HFF-Myc (cell line): ENCODE measurements at regions not wholly inside any gene's neighbourhood (a gene's known extent, or its start where the extent isn't known, plus 50 kb on each side); places are given as distances from the start of the nearest gene placed in this dataset.

Experiments used
- DNase-seq: peaks from one replicate; pipeline ENCODE4 v3.0.0-alpha.2; 2011; ENCODE audit warnings: low read depth; ENCODE audit errors: extremely low read depth
- H3K4me3 ChIP-seq: replicated peaks from 2 replicates; pipeline ENCODE4 v1.5.1; 2011; ENCODE audit warnings: low read depth, mild to moderate bottlenecking, control low read depth, low read length
- TF ChIP-seq, protein P1 (sequence below): IDR thresholded peaks from 2 replicates; pipeline ENCODE4 v1.5.1; 2012; ENCODE audit warnings: mild to moderate bottlenecking, low read depth, low read length, control low read depth; ENCODE audit errors: missing control alignments

DNA sequence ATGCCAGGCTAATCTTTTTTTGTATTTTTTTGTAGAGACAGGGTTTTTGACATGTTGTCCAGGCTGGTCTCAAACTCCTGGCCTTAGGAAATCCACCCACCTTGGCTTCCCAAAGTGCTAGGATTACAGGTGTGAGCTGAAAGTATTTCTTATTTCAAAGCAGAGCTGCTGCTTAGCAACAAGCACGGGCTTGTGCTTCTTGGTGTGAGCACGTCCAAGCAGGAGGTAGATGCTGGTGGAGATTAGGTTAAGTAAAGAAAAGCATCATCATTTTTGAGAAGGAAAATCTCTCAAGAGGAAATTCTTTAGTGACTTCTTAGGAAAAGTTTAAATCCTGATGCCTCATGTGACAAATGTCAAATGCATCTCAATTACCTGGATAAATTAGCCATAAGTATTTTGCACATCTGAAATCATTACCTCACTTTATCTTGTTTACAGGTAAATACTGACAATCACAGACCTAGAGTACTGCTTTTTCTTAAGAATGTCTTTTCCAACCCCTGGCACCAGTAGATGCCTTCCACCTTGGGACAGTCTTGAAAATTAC is 431.8 kb upstream of the FZD8 start:
- H3K4me3 ChIP-seq = no peak overlapping the region
- TF ChIP-seq, protein P1, sequence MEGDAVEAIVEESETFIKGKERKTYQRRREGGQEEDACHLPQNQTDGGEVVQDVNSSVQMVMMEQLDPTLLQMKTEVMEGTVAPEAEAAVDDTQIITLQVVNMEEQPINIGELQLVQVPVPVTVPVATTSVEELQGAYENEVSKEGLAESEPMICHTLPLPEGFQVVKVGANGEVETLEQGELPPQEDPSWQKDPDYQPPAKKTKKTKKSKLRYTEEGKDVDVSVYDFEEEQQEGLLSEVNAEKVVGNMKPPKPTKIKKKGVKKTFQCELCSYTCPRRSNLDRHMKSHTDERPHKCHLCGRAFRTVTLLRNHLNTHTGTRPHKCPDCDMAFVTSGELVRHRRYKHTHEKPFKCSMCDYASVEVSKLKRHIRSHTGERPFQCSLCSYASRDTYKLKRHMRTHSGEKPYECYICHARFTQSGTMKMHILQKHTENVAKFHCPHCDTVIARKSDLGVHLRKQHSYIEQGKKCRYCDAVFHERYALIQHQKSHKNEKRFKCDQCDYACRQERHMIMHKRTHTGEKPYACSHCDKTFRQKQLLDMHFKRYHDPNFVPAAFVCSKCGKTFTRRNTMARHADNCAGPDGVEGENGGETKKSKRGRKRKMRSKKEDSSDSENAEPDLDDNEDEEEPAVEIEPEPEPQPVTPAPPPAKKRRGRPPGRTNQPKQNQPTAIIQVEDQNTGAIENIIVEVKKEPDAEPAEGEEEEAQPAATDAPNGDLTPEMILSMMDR = no peak
- DNase-seq = no peak

DNA sequence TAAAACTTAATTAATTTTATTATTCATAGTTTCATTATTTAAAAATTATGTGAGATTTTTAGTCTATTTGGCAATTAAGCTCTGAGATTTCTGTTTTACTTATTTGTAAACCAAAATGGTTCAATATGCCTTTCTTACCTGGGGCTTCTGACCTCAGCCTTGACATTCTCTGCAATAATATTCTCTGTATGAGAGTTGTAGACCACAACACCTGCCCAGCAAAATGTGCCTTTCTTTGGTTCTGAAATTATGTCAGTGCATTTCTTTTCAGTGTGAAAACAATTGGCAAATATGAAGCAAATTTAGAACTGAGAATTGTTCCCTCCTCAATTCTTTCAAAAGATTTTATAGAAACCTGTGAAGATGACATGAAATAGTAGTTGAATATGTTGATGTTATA is 426.4 kb upstream of the FZD8 start:
- no peak for DNase-seq
- no peak overlapping the region for H3K4me3 ChIP-seq
- TF ChIP-seq, protein P1 = no peak

DNA sequence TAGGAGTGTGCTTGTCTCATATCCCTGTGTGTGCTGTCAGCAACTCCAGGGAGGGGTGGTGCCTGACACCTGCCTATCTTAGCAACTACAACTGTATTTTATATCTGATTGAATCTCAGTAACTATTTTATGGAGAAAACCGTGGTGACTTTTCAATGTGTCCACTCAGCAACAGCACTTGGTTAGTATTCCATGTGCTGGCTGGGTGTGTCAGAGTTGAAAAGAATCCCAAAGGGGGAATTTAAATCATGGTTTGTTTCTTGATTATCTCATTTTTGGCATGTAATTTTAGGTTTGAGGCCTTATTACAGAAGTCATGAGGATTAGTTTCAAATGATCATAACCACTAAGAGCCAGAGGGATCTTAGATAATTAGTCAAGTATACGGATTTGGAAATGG is 425.7 kb upstream of the FZD8 start:
- DNase-seq = no peak
- TF ChIP-seq, protein P1 = no peak
- no peak overlapping the region for H3K4me3 ChIP-seq

DNA sequence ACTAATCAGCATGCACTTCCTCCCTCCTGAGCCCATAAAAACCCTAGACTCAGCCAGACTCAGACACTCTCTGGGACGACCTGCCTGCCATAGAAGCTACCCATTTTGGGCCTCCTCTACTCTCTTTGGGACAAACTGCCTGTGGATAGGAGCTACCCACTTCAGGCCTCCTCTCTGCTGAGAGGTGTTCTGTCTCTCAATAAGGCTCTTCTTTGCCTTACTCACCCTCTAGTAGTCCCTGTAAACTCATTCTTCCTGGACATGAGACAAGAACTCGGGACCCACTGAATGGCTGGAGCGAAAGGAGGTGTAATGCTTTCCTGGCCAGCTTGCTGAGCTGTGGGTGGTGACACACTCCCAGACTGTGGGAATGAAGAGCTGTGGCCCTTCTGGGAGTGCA is 424.8 kb upstream of the FZD8 start:
- no peak overlapping the region for H3K4me3 ChIP-seq
- TF ChIP-seq, protein P1 = no peak
- DNase-seq = no peak

DNA sequence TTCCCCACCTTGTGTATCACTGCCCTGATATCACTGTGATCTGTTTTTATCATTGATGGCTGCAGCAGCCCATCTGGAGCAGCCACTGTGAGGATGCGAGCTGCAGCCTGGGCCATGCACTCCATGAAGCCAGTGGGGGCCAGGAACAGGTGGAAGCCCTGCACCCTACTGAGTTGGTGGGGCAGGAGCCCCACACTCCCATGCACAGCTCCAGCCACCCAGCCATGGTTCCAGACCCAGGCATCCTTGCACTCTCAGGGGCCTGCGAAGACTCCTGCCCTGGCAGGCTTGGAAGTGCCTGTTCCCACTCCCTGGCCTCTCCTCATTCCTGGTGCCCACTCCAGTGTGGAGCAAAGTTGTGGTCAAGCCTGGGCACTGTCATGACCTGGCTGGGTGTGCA is 424.0 kb upstream of the FZD8 start:
- no peak for DNase-seq
- TF ChIP-seq, protein P1 = no peak
- H3K4me3 ChIP-seq = no peak overlapping the region

DNA sequence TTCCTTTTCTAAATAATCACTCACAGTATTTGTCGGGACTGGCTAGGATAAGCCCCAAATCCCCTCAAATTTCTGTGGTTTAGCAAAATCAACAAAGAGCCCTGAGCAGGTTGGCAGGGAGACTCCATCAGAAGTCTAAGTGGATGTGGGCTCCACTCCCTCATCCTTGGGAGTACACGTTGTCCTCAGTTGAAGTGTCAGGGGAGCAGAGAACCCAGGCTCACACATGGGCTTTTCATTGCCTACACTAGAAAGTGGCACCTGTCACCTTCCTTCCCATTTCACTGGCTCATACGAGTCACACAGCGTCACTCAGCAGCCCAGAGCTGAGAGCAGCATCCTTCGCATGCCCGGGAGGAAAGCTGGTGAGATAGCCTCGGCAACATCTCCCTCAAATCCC is 421.3 kb upstream of the FZD8 start:
- DNase-seq = no peak
- H3K4me3 ChIP-seq = no peak overlapping the region
- TF ChIP-seq, protein P1 = no peak

DNA sequence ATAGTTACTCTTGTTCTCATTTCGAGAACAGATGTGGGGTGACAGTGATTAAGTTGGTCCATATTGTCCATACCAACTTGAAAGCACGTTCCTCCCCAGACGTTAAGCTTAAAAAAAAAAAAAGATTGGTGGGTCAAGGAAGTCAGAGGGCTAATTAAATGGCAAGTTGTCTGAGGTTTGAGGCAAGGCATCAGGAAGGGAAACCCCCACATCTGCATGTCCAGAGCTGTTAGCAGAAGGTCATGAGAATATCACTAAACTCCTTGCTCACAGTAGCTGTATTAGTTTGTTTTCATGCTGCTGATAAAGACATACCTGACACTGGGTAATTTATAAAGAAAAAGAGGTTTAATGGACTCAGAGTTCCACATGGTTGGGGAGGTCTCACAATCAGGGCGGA is 415.6 kb upstream of the FZD8 start:
- no peak overlapping the region for H3K4me3 ChIP-seq
- DNase-seq = no peak
- TF ChIP-seq, protein P1 = no peak
